ENCODE measurements at regions not wholly inside any gene's neighbourhood (a gene's known extent, or its start where the extent isn't known, plus 50 kb on each side); places are given as distances from the start of the nearest gene placed in this dataset.

- H3K27me3 ChIP-seq = no peaks in the 10 kb centered on the region
- peaks cover 15% of the 10 kb centered on the region for H3K4me1 Mint-ChIP-seq
Measured at GRCh38 chr2:129865976-129866375, 113.5 kb upstream of the RAB6C start.

GRCh38 chr2:129866391-129866790 lies 113.1 kb upstream of the RAB6C start:
- DNase-seq (ENCODE audit: low spot score) = no peak
- no peak overlapping the region for H3K27ac Mint-ChIP-seq
- H3K4me1 Mint-ChIP-seq = peaks cover 16% of the 10 kb centered on the region

More at GRCh38 chr2:129865976-129866375, 113.5 kb upstream of the RAB6C start:
- H3K79me2 ChIP-seq (ENCODE audit: low read depth) = no peaks in the 10 kb centered on the region
- Mint-ChIP-seq H3K4me3 (no peak overlapping the region), H3K36me3 (peaks cover 2% of the 10 kb centered on the region), H3K27me3 (ENCODE audit: insufficient read depth, low read depth) (peaks cover 2% of the 10 kb centered on the region), H3K27ac (no peak overlapping the region), H3K9me3 (no peaks in the 10 kb centered on the region)
- no peak overlapping the region for H3K27ac ChIP-seq
- DNase-seq (ENCODE audit: low spot score) = no peak
- H3K9ac ChIP-seq = no peak overlapping the region
- no peaks in the 10 kb centered on the region for H3K9me3 ChIP-seq (ENCODE audit: low read depth)
- H3K4me1 ChIP-seq = no peaks in the 10 kb centered on the region
- H3K36me3 ChIP-seq = no peaks in the 10 kb centered on the region
- no peaks in the 10 kb centered on the region for H3F3A ChIP-seq (ENCODE audit: low read depth)
- no peak overlapping the region for H3K4me3 ChIP-seq
- no peak overlapping the region for H3K4me2 ChIP-seq
- no peak for TF ChIP-seq EZH2phosphoT487 (IDR thresholded peaks at IDR 0.05)
- no peak for TF ChIP-seq EZH2 (IDR thresholded peaks at IDR 0.05)
- no peak for TF ChIP-seq CTCF (IDR thresholded peaks at IDR 0.05)
- no peak overlapping the region for H2AFZ ChIP-seq (replicated peaks)
- no peaks in the 10 kb centered on the region for H4K20me1 ChIP-seq (ENCODE audit: low read depth)

DNA sequence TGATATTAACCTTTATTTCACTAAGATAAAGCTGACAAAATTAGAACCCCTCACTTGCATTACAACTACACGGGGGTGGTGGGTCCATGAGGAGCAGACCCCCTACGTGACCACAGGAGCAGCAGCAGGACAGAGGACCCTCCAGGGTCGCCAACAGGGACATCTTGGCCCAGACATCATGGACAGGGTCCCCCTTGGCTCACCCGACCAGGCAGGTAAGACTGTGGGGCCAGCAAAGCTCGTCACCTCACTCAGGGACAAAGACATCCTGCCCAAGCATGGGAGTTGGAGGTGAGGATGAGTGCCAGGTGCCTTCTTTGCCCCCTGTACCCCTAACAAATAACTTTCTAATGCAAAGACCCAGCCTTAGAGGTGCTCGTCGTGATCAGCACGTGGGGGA lies 111.3 kb upstream of the RAB6C start:
- no peaks in the 10 kb centered on the region for H3K36me3 ChIP-seq
- no peak for DNase-seq (ENCODE audit: low spot score)
- H3K4me2 ChIP-seq = no peak overlapping the region
- H3K36me3 Mint-ChIP-seq = peaks cover 2% of the 10 kb centered on the region
- peaks cover 2% of the 10 kb centered on the region for H3K27me3 Mint-ChIP-seq (ENCODE audit: insufficient read depth, low read depth)
- H3K27ac Mint-ChIP-seq = no peak overlapping the region
- H3K9me3 ChIP-seq (ENCODE audit: low read depth) = no peaks in the 10 kb centered on the region
- no peaks in the 10 kb centered on the region for H3F3A ChIP-seq (ENCODE audit: low read depth)
- H3K27ac ChIP-seq = no peak overlapping the region
- H3K4me3 Mint-ChIP-seq = no peak overlapping the region
- no peak overlapping the region for H3K4me3 ChIP-seq
- H3K9ac ChIP-seq = no peak overlapping the region
- no peak for TF ChIP-seq EZH2phosphoT487 (IDR thresholded peaks at IDR 0.05)
- no peak for TF ChIP-seq EZH2 (IDR thresholded peaks at IDR 0.05)
- no peak for TF ChIP-seq CTCF (IDR thresholded peaks at IDR 0.05)
- no peaks in the 10 kb centered on the region for H3K79me2 ChIP-seq (ENCODE audit: low read depth)
- no peaks in the 10 kb centered on the region for H3K9me3 Mint-ChIP-seq
- H4K20me1 ChIP-seq (ENCODE audit: low read depth) = no peaks in the 10 kb centered on the region
- peaks cover 7% of the 10 kb centered on the region for H3K4me1 Mint-ChIP-seq
- no peaks in the 10 kb centered on the region for H3K27me3 ChIP-seq
- H3K4me1 ChIP-seq = no peaks in the 10 kb centered on the region
- H2AFZ ChIP-seq (replicated peaks) = no peak overlapping the region

More at GRCh38 chr2:129866391-129866790, 113.1 kb upstream of the RAB6C start:
- H3K79me2 ChIP-seq (ENCODE audit: low read depth) = no peaks in the 10 kb centered on the region
- Mint-ChIP-seq H3K9me3 (no peaks in the 10 kb centered on the region), H3K4me3 (no peak overlapping the region), H3K36me3 (peaks cover 2% of the 10 kb centered on the region), H3K27me3 (ENCODE audit: insufficient read depth, low read depth) (peaks cover 2% of the 10 kb centered on the region)
- H4K20me1 ChIP-seq (ENCODE audit: low read depth) = no peaks in the 10 kb centered on the region
- no peaks in the 10 kb centered on the region for H3F3A ChIP-seq (ENCODE audit: low read depth)
- H3K27me3 ChIP-seq = no peaks in the 10 kb centered on the region
- no peak overlapping the region for H3K4me3 ChIP-seq
- H3K9ac ChIP-seq = no peak overlapping the region
- H3K9me3 ChIP-seq (ENCODE audit: low read depth) = no peaks in the 10 kb centered on the region
- no peaks in the 10 kb centered on the region for H3K4me1 ChIP-seq
- H2AFZ ChIP-seq (replicated peaks) = no peak overlapping the region
- no peaks in the 10 kb centered on the region for H3K36me3 ChIP-seq
- H3K27ac ChIP-seq = no peak overlapping the region
- TF ChIP-seq EZH2phosphoT487 (IDR thresholded peaks at IDR 0.05) (no peak), CTCF (IDR thresholded peaks at IDR 0.05) (no peak), EZH2 (IDR thresholded peaks at IDR 0.05) (no peak)
- H3K4me2 ChIP-seq = no peak overlapping the region

Data from neural progenitor cell (in vitro differentiated cells).